ENCODE measurements at regions not wholly inside any gene's neighbourhood (a gene's known extent, or its start where the extent isn't known, plus 50 kb on each side); places are given as distances from the start of the nearest gene placed in this dataset.

GRCh38 chrX:9207142-9207541 is 173.2 kb upstream of the FAM9B start:
- no peaks in the 10 kb centered on the region for H3K36me3 ChIP-seq

GRCh38 chrX:9211269-9211668 is 177.3 kb upstream of the FAM9B start:
- no peak overlapping the region for H3K4me3 ChIP-seq (ENCODE audit: low read depth in 1 of 2, low read length in 1 of 2)
- TF ChIP-seq CTCF (IDR thresholded peaks at IDR 0.05), result no peak
- no peaks in the 10 kb centered on the region for H3K36me3 ChIP-seq
- H3K27ac ChIP-seq, result no peak overlapping the region
- H3K9me3 ChIP-seq, result no peaks in the 10 kb centered on the region
- H3K4me1 ChIP-seq (ENCODE audit: control insufficient read depth in 1 of 2, insufficient read depth in 1 of 2, low read depth in 1 of 2, low read length in 1 of 2), result no peaks in the 10 kb centered on the region
- peaks cover 10% of the 10 kb centered on the region for H3K27me3 ChIP-seq

More at GRCh38 chrX:9207142-9207541, 173.2 kb upstream of the FAM9B start:
- TF ChIP-seq CTCF (IDR thresholded peaks at IDR 0.05), result no peak
- peaks cover 10% of the 10 kb centered on the region for H3K27me3 ChIP-seq
- no peak overlapping the region for H3K27ac ChIP-seq
- H3K4me1 ChIP-seq (ENCODE audit: control insufficient read depth in 1 of 2, insufficient read depth in 1 of 2, low read depth in 1 of 2, low read length in 1 of 2), result no peaks in the 10 kb centered on the region
- H3K4me3 ChIP-seq (ENCODE audit: low read depth in 1 of 2, low read length in 1 of 2), result no peak overlapping the region
- no peaks in the 10 kb centered on the region for H3K9me3 ChIP-seq

- no peaks in the 10 kb centered on the region for H3K27me3 ChIP-seq
- TF ChIP-seq CTCF (IDR thresholded peaks at IDR 0.05), result no peak
- H3K9me3 ChIP-seq, result no peaks in the 10 kb centered on the region
- no peak overlapping the region for H3K4me3 ChIP-seq (ENCODE audit: low read depth in 1 of 2, low read length in 1 of 2)
- no peak overlapping the region for H3K27ac ChIP-seq
- no peaks in the 10 kb centered on the region for H3K4me1 ChIP-seq (ENCODE audit: control insufficient read depth in 1 of 2, insufficient read depth in 1 of 2, low read depth in 1 of 2, low read length in 1 of 2)
- H3K36me3 ChIP-seq, result no peaks in the 10 kb centered on the region
Measured at GRCh38 chrX:9221781-9222180, 187.9 kb upstream of the FAM9B start.

GRCh38 chrX:9222299-9222698 is 188.4 kb upstream of the FAM9B start:
- Histone ChIP-seq H3K27me3 (no peaks in the 10 kb centered on the region), H3K36me3 (no peaks in the 10 kb centered on the region), H3K27ac (no peak overlapping the region), H3K4me3 (ENCODE audit: low read depth in 1 of 2, low read length in 1 of 2) (no peak overlapping the region), H3K4me1 (ENCODE audit: control insufficient read depth in 1 of 2, insufficient read depth in 1 of 2, low read depth in 1 of 2, low read length in 1 of 2) (no peaks in the 10 kb centered on the region), H3K9me3 (no peaks in the 10 kb centered on the region)
- TF ChIP-seq CTCF (IDR thresholded peaks at IDR 0.05), result no peak

GRCh38 chrX:9227276-9227675 is 193.3 kb upstream of the FAM9B start:
- Histone ChIP-seq H3K4me1 (ENCODE audit: control insufficient read depth in 1 of 2, insufficient read depth in 1 of 2, low read depth in 1 of 2, low read length in 1 of 2) (no peaks in the 10 kb centered on the region), H3K9me3 (no peaks in the 10 kb centered on the region), H3K36me3 (no peaks in the 10 kb centered on the region), H3K27me3 (no peaks in the 10 kb centered on the region), H3K27ac (no peak overlapping the region), H3K4me3 (ENCODE audit: low read depth in 1 of 2, low read length in 1 of 2) (no peak overlapping the region)
- TF ChIP-seq CTCF (IDR thresholded peaks at IDR 0.05), result no peak

- no peak for TF ChIP-seq CTCF (IDR thresholded peaks at IDR 0.05)
- no peaks in the 10 kb centered on the region for H3K9me3 ChIP-seq
- H3K27ac ChIP-seq, result no peak overlapping the region
- H3K27me3 ChIP-seq, result no peaks in the 10 kb centered on the region
- no peak overlapping the region for H3K4me3 ChIP-seq (ENCODE audit: low read depth in 1 of 2, low read length in 1 of 2)
- H3K36me3 ChIP-seq, result no peaks in the 10 kb centered on the region
- H3K4me1 ChIP-seq (ENCODE audit: control insufficient read depth in 1 of 2, insufficient read depth in 1 of 2, low read depth in 1 of 2, low read length in 1 of 2), result no peaks in the 10 kb centered on the region
Measured at GRCh38 chrX:9231491-9231890, 197.6 kb upstream of the FAM9B start.

Data from neutrophil (primary cell).